GM10248 (cell line): ENCODE measurements at regions not wholly inside any gene's neighbourhood (a gene's known extent, or its start where the extent isn't known, plus 50 kb on each side); places are given as distances from the start of the nearest gene placed in this dataset.

Experiments used
- CTCF ChIA-PET: fragments of 300-600 bp; sonication (Branson Sonifier 250); formaldehyde crosslinking; extraction: SDS; loops from one replicate; lab custom pipeline; 2021; ENCODE audit warnings: antibody characterized with exemption; lab: Yijun Ruan, JAX
- POLR2A ChIA-PET: fragments of 350-650 bp; sonication (Branson Sonifier 250); formaldehyde crosslinking; extraction: SDS; loops from one replicate; lab custom pipeline; 2020; ENCODE audit warnings: antibody characterized with exemption; lab: Yijun Ruan, JAX
- DNase-seq: peaks from one replicate; pipeline ENCODE4 v3.0.0; 2012; ENCODE audit errors: extremely low spot score
- TF ChIP-seq, protein P1 (sequence below): IDR thresholded peaks from 2 replicates; pipeline ENCODE4 v1.5.1; 2012; ENCODE audit warnings: mild to moderate bottlenecking, low read depth; ENCODE audit errors: extremely low read depth, missing control alignments, control extremely low read depth

DNA sequence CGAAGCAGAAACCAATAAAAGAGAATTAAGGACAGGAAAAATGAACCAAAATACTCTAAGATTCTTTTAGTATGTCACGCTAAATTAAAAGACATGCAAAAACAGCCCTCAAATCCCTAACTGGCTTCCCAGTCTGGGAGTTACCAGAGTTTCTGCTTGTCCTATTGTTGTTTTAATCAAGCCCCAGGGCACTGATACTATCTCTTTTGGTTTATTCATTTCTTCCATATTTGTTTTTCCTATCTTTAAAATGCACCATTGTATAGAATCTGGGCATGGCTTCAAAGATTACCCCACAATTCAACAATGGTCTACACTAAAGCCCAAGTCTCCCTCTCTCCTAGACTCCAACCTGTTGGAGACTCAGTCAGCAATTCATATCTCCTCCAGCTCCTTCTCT is 169.1 kb downstream of the MYLK4 start:
- CTCF ChIA-PET, result interaction anchor here (0.7 kb wide), 1 partner anchor 53 kb away, joined by 3 read pairs; no protein-coding TSS in a partner anchor
- no peak for DNase-seq
- TF ChIP-seq, protein P1, sequence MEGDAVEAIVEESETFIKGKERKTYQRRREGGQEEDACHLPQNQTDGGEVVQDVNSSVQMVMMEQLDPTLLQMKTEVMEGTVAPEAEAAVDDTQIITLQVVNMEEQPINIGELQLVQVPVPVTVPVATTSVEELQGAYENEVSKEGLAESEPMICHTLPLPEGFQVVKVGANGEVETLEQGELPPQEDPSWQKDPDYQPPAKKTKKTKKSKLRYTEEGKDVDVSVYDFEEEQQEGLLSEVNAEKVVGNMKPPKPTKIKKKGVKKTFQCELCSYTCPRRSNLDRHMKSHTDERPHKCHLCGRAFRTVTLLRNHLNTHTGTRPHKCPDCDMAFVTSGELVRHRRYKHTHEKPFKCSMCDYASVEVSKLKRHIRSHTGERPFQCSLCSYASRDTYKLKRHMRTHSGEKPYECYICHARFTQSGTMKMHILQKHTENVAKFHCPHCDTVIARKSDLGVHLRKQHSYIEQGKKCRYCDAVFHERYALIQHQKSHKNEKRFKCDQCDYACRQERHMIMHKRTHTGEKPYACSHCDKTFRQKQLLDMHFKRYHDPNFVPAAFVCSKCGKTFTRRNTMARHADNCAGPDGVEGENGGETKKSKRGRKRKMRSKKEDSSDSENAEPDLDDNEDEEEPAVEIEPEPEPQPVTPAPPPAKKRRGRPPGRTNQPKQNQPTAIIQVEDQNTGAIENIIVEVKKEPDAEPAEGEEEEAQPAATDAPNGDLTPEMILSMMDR, result no peak
- POLR2A ChIA-PET, result no interaction called here

- DNase-seq, result no peak
- POLR2A ChIA-PET, result no interaction called here
- TF ChIP-seq, protein P1, result no peak
- CTCF ChIA-PET, result interaction anchor here (0.7 kb wide), 1 partner anchor 54 kb away, joined by 3 read pairs; no protein-coding TSS in a partner anchor
Measured at GRCh38 chr6:2581011-2581410, 169.7 kb downstream of the MYLK4 start.

- TF ChIP-seq, protein P1, result no peak
- no peak for DNase-seq
- ChIA-PET POLR2A (no interaction called here), CTCF (no interaction called here)
Measured at GRCh38 chr6:2579804-2580570, 170.7 kb downstream of the MYLK4 start.

DNA sequence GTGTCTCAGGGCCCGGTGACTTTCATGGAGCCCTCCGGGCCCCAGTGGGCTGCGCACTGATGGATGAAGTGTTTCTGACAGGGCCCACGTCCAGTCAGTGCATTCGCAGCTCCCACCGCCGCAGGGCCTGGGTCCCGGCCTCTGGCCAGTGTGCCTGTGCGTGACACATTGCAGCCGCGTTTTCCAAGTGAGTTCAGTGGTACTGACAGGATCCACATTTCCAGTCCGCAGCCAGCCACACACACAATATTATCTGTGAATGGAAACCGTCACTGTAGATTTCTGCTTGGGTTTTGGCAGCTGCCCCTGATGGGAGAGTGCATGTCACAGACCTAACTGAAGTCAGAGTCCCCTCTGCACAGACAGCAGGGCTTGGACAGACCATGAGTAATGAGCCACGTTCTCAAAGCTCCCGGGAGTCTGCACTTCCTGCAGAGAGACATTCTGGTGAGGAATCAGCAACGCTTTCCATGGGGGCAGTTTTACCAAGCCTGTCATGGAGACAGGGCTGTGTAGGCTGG is 171.4 kb downstream of the MYLK4 start:
- DNase-seq, result no peak
- ChIA-PET CTCF (no interaction called here), POLR2A (no interaction called here)
- TF ChIP-seq, protein P1, result no peak

DNA sequence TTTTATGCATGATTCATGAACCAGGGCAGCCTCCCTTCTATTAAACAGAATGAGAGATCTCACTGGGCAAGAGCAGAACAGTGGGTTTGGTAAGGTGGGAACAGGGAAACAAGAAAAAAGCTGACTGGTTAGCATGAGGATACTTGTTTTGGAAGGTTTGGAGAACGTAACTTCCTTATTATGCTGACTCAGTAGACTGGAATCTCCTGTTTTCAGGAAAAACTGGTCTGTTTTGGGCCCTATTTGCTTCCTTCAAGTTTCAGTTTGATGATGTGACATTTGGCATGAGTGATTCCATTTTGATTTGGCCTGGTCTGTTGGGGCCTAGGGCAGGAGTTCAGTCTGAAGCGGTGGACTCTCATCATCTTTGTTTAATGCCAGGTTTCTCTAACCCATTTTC is 172.0 kb downstream of the MYLK4 start:
- DNase-seq, result no peak
- TF ChIP-seq, protein P1, result no peak
- CTCF ChIA-PET, result no interaction called here
- POLR2A ChIA-PET, result no interaction called here

GRCh38 chr6:2576499-2576898 is 174.2 kb downstream of the MYLK4 start:
- ChIA-PET CTCF (no interaction called here), POLR2A (no interaction called here)
- DNase-seq, result no peak
- TF ChIP-seq, protein P1, result no peak
